A673 (cell line): ENCODE measurements at regions not wholly inside any gene's neighbourhood (a gene's known extent, or its start where the extent isn't known, plus 50 kb on each side); places are given as distances from the start of the nearest gene placed in this dataset.
"Not testable (repeated sequence)": the region's sequence is repeated elsewhere in the genome, so short reads cannot be mapped to it uniquely, and the experiment has no call there.

Experiments used
- BruUV-seq: library from RNA; stranded (reverse); fragments of 400-500 nt; replicated peaks from 2 replicates; lab custom pipeline; 2021; lab: Mats Ljungman, UMichigan
- CTCF ChIA-PET: fragments of 300-600 bp; sonication (Branson Sonifier 250); formaldehyde crosslinking; loops from one replicate; lab custom pipeline; 2022; ENCODE audit warnings: antibody characterized with exemption; lab: Charles Lee
- POLR2A ChIA-PET: fragments of 300-600 bp; sonication (Branson Sonifier 250); formaldehyde crosslinking; loops from one replicate; lab custom pipeline; 2022; ENCODE audit warnings: antibody characterized with exemption; ENCODE audit not compliant: low non-redundant PET; lab: Charles Lee
- DNase-seq: peaks from one replicate; pipeline ENCODE4 v3.0.0-alpha.2; 2015; ENCODE audit warnings: low spot score
- H3K27ac ChIP-seq: fragments of 200-600 bp; sonication (generic); 2 replicates; pipeline ENCODE4 v1.5.1; 2016; ENCODE audit warnings: mixed run types, low read depth, mild to moderate bottlenecking, mixed read lengths, antibody characterized with exemption, low read length; ENCODE audit not compliant: poor library complexity, severe bottlenecking
- H3K27me3 ChIP-seq: fragments of 200-600 bp; sonication (generic); replicated peaks from 2 replicates; pipeline ENCODE4 v1.6.1; 2017; ENCODE audit warnings: mixed run types, low read depth, mild to moderate bottlenecking, mixed read lengths, antibody characterized with exemption, low read length; ENCODE audit not compliant: insufficient read depth, poor library complexity
- H3K36me3 ChIP-seq: fragments of 200-600 bp; sonication (generic); 2 replicates; pipeline ENCODE4 v1.6.1; 2016; ENCODE audit warnings: mixed run types, mild to moderate bottlenecking, mixed read lengths, antibody characterized with exemption, low read length; ENCODE audit not compliant: insufficient read depth, poor library complexity, severe bottlenecking
- H3K4me1 ChIP-seq: fragments of 200-600 bp; sonication (generic); 2 replicates; pipeline ENCODE4 v1.6.1; 2017; ENCODE audit warnings: mixed run types, mild to moderate bottlenecking, mixed read lengths, antibody characterized with exemption, low read length; ENCODE audit not compliant: insufficient read depth, poor library complexity, severe bottlenecking
- H3K4me3 ChIP-seq: fragments of 200-600 bp; sonication (generic); 2 replicates; pipeline ENCODE4 v1.5.1; 2016; ENCODE audit warnings: low read depth, mixed run types, mild to moderate bottlenecking, mixed read lengths, low read length; ENCODE audit not compliant: poor library complexity, severe bottlenecking
- H3K9me3 ChIP-seq: fragments of 200-600 bp; sonication (generic); 2 replicates; pipeline ENCODE4 v1.6.1; 2016; ENCODE audit warnings: mixed run types, low read depth, mild to moderate bottlenecking, mixed read lengths, antibody characterized with exemption, low read length; ENCODE audit not compliant: poor library complexity, severe bottlenecking
- intact Hi-C: fragments of 100-400 bp; cut with micrococcal nuclease; formaldehyde crosslinking; loops from one replicate; pipeline ENCODE4 v1.10.0; 2022; ENCODE audit not compliant: unreplicated experiment

DNA sequence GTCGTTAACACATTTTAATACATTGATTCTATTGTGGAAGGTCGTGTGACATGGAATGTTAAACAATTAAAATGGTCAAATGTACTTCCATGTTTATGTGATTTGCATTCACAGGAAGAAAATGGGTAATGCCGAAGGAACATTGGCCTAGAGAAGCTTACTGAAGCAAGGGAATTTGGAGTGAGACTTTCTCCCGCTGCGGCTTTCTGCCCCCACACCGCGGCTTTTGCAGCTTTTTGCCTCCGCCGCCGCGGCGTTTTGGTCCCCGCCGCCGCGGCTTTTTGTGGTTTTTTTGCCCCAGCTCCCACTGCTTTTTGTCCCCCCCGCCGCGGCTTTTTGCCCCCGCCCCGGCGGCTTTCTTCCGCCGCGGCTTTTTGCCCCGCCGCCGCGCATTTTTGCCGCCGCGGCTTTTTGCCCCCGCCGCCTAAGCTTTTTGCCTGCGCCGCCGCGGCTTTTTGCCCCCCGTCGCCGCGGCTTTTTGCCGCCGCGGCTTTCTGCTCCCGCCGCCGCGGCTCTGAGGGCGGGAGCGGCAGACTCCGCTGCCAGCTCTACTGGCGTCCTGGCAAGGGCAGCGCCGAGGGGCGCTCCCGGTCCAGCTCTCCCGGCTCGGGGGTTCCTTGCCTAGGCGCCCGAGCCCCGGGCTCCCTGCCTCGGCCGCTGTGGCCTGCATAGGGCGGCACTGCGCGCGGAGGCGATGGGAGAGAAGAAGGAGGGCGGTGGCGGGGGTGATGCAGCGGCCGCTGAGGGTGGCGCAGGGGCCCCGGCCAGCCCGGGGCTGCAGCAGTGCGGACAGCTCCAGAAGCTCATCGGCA, 225.5 kb upstream of the VKORC1L1 start:
- H3K4me1 ChIP-seq, intact Hi-C loops, BruUV-seq: not testable (repeated sequence)

DNA sequence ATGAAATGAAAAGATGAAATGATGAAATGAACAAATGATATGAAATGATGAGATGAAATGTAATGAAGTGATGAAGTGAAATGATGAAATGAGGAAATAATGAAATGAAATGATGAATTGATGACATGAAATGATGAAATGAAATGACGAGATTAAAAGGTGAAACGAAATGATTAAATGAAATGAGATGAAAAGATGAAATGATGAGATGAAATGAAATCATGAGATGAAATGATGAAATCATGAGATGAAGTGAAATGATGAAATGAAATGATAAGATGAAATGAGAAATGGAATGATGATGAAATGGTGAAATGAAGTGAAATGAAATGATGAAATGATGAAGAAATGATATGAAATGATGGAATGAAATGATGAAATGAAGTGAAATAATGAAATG, 221.7 kb upstream of the VKORC1L1 start:
- H3K9me3 ChIP-seq, H3K4me3 ChIP-seq, DNase-seq, CTCF ChIA-PET, H3K27ac ChIP-seq, H3K4me1 ChIP-seq, POLR2A ChIA-PET, intact Hi-C loops, BruUV-seq, H3K36me3 ChIP-seq, H3K27me3 ChIP-seq: not testable (repeated sequence)

More for the DNA sequence above, 225.5 kb upstream of the VKORC1L1 start:
- H3K27me3 ChIP-seq, H3K4me3 ChIP-seq, H3K9me3 ChIP-seq, DNase-seq, CTCF ChIA-PET, H3K36me3 ChIP-seq, H3K27ac ChIP-seq, POLR2A ChIA-PET: not testable (repeated sequence)

DNA sequence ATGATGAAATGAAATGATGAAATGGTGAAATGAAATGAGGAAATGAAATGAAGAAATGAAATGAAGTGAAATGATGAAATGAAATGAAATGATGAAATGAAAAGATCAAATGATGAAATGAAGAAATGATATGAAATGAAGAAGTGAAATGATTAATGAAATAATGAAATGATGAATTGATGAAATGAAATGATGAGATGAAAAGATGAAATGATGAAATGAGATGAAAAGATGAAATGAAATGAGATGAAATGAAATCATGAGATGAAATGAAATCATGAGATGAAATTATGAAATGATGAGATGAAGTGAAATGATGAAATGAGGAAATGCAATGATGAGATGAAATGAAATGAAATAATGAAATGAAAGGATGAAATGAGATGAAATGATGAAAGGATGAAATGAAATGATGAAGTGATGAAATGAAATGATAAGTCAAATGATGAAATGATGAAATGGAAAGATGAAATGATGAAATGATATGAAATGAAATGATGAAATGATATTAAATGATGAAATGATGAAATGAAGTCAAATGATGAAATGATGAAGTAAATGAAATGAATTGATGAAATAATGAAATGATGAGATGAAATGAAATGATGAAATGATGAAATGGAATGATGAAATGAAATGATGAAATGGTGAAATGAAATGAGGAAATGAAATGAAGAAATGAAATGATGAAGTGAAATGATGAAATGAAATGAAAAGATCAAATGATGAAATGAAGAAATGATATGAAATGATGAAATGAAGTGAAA, 220.9 kb upstream of the VKORC1L1 start:
- H3K4me3 ChIP-seq, H3K4me1 ChIP-seq, H3K9me3 ChIP-seq, CTCF ChIA-PET, H3K36me3 ChIP-seq, H3K27me3 ChIP-seq, intact Hi-C loops, POLR2A ChIA-PET, BruUV-seq, DNase-seq, H3K27ac ChIP-seq: not testable (repeated sequence)

DNA sequence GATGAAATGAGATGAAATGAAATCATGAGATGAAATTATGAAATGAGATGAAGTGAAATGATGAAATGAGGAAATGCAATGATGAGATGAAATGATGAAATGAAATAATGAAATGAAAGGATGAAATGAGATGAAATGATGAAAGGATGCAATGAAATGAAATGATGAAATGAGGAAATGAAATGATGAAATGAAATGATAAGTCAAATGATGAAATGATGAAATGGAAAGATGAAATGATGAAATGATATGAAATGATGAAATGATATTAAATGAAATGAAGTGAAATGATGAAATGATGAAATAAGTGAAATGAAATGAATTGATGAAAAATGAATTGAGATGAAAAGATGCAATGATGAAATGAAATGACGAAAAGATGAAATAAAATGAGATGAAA, 220.2 kb upstream of the VKORC1L1 start:
- H3K4me3 ChIP-seq, H3K27me3 ChIP-seq, H3K9me3 ChIP-seq, H3K36me3 ChIP-seq, intact Hi-C loops, BruUV-seq, H3K27ac ChIP-seq, CTCF ChIA-PET, POLR2A ChIA-PET, DNase-seq, H3K4me1 ChIP-seq: not testable (repeated sequence)

DNA sequence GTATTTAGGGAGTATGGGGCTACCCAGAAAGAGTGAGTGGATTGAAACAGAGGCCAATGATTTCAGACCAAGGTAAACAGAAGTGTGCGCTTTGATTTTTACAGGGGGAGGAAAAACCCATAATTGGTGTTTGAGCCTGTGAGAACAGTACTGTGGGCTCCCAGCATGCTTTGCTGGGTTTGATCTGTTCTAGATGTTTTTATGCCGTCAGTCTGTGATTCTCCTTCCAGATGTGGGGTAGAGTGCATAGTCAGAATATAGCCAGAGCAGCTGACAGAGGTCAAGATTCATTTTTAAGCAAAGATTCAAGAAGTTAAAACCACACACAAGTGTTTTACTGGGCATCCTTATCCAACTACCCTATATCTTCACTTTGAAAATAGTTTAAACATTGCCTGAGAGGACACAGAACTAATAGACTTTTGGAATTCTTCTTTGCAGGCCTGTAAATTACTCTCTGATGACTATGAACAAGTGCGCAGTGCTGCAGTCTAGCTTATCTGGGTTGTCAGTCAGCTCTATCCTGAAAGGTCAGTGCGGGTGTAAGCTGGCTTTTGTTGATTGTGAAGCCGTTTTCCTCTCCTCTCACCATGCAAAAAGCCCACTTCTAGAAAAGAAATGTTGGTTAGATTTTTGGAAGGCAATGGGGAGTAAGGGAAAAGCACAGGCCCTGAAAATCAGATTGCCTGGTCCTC, 216.2 kb upstream of the VKORC1L1 start:
- H3K27me3 ChIP-seq, POLR2A ChIA-PET, H3K27ac ChIP-seq, DNase-seq, intact Hi-C loops, H3K4me3 ChIP-seq, CTCF ChIA-PET, H3K36me3 ChIP-seq, H3K9me3 ChIP-seq, BruUV-seq, H3K4me1 ChIP-seq: not testable (repeated sequence)

DNA sequence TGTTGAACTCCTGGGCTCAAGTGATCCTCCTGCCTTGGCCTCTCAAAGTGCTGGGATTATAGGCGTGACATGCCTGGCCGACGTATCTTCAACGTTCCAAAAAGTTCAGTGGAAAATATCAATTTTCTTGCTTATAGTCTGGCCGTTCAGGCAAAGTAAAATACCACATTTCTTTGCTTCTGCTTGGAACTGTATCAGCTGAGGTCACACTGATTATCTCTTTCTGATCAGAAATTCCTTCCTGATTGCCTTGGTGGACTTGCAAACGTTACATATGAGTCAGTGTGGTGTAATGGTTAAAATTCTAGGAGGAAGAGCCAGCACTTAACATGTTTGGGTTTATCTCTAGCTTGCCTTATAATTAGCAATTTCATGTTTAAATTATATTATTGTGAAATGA, 189.5 kb upstream of the VKORC1L1 start:
- H3K9me3 ChIP-seq, POLR2A ChIA-PET, H3K36me3 ChIP-seq, H3K27me3 ChIP-seq, H3K4me3 ChIP-seq, intact Hi-C loops, CTCF ChIA-PET, BruUV-seq, H3K27ac ChIP-seq, H3K4me1 ChIP-seq, DNase-seq: not testable (repeated sequence)

DNA sequence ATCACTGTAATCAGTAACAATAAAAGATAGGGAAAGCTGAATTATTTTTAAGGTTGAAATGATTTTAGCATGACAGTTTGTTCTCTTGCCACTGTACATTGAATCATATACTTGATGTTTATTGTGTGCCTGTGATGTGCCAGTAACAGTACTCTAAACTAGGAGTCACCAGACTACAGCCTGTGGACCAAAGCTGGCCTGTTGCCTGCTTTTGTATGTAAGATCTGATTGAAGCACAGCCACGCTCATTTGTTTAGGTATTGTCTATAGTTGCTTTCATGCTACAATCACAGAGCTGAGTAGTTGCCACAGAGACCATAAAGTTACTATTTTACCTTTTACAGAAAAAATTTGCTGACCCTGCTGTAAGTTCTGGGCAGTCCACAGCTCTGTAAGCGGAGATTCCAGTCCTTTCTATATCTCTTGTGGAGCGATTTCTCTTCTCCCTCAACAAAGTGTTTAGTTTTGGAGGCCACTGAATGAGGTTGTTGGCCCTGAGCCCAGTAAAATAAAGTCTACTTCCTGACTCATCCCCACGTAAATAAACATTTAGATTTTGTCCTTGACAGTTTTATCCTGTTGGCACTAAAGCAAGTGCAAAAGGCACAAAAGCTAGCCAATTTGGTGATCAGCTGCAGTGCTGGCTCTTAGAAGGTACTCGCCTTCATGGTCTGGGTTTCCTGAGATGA, 173.7 kb upstream of the VKORC1L1 start:
- H3K27ac ChIP-seq, H3K4me3 ChIP-seq, intact Hi-C loops, POLR2A ChIA-PET, BruUV-seq, H3K27me3 ChIP-seq, H3K36me3 ChIP-seq, DNase-seq, H3K9me3 ChIP-seq, H3K4me1 ChIP-seq, CTCF ChIA-PET: not testable (repeated sequence)
